ENCODE measurements at regions not wholly inside any gene's neighbourhood (a gene's known extent, or its start where the extent isn't known, plus 50 kb on each side); places are given as distances from the start of the nearest gene placed in this dataset.

GRCh38 chr9:78607853-78608252, 310.9 kb downstream of the PSAT1 start:
- POLR2A ChIA-PET (ENCODE audit: partially characterized antibody) = no interaction called here
- no peak overlapping the region for H2AFZ ChIP-seq (ENCODE audit: low read length)
- H3K9me3 ChIP-seq (ENCODE audit: insufficient read depth in 2 of 2, low read depth in 1 of 2, low read length in 1 of 2) = no peaks in the 10 kb centered on the region
- H4K91ac ChIP-seq (replicated peaks; ENCODE audit: insufficient read length, low read length) = no peak overlapping the region
- FAIRE-seq (no peak), DNase-seq (ENCODE audit: low read depth in 1 of 2, low spot score in 2 of 2) (no peak)
- no peaks in the 10 kb centered on the region for H3K27me3 ChIP-seq (replicated peaks in 1 of 4; ENCODE audit: control insufficient read depth in 3 of 4, extremely low read depth in 1 of 4, insufficient read depth in 3 of 4, low read length in 3 of 4)
- no peak overlapping the region for H3K4me3 ChIP-seq (ENCODE audit: extremely low read depth in 1 of 4, insufficient read depth in 2 of 4, low read depth in 3 of 4, low read length in 4 of 4)
- no peak overlapping the region for H2BK120ac ChIP-seq (replicated peaks; ENCODE audit: low read depth, low read length)
- H3K4me2 ChIP-seq (ENCODE audit: insufficient read depth in 1 of 2, low read depth in 2 of 2, low read length in 2 of 2) = no peak overlapping the region
- WGBS, 2 experiments (ENCODE audit: extremely low coverage in 1 of 2, insufficient coverage in 1 of 2, insufficient read length in 1 of 2, insufficient replicate concordance in 2 of 2, low coverage in 1 of 2, low lambda C conversion rate in 2 of 2, missing lambda C conversion rate in 1 of 2) = 88% methylated on average over 5 of the region's 5 CpGs; no CpG with 5 or more reads in 1 of the 2 experiments
- no peak overlapping the region for H4K5ac ChIP-seq (ENCODE audit: insufficient read length, low read depth, low read length)
- H3K14ac ChIP-seq (ENCODE audit: insufficient read length) = no peak overlapping the region
- TF ChIP-seq CBX5 (IDR thresholded peaks at IDR 0.05; ENCODE audit: low read depth, low read length) (no peak), HDAC6 (IDR thresholded peaks at IDR 0.05; ENCODE audit: low read depth, low read length) (no peak), TCF12 (IDR thresholded peaks at IDR 0.05; ENCODE audit: low read depth, low read length) (no peak), CBX8 (IDR thresholded peaks at IDR 0.05; ENCODE audit: borderline replicate concordance, low read depth, low read length) (no peak), ZNF274 (IDR thresholded peaks at IDR 0.05; ENCODE audit: borderline replicate concordance, extremely low read depth, low read length) (no peak)
- H3K4me1 ChIP-seq (replicated peaks in 1 of 4; ENCODE audit: control insufficient read depth in 3 of 4, insufficient read depth in 4 of 4, low read length in 3 of 4) = peaks cover 0 to 9% (median 5%) of the 10 kb centered on the region in 4 experiments; a peak in 4 of 7 replicates
- no peak overlapping the region for H2BK20ac ChIP-seq (ENCODE audit: low read length)
- no peak overlapping the region for H2BK5ac ChIP-seq (ENCODE audit: low read depth, low read length)
- no peak overlapping the region for H2BK12ac ChIP-seq (ENCODE audit: low read depth, low read length)
- H3K79me1 ChIP-seq (ENCODE audit: low read depth, low read length) = no peaks in the 10 kb centered on the region
- CTCF ChIA-PET (ENCODE audit: partially characterized antibody) = no interaction called here
- no peak overlapping the region for H2BK15ac ChIP-seq (ENCODE audit: low read length)
- H3K27ac ChIP-seq (ENCODE audit: low read depth, low read length) = no peak overlapping the region
- H2AK5ac ChIP-seq (ENCODE audit: low read depth, low read length) = no peak overlapping the region
- H3K36me3 ChIP-seq (ENCODE audit: control insufficient read depth in 2 of 4, insufficient read depth in 4 of 4, low read length in 3 of 4) = no peaks in the 10 kb centered on the region
- no peak overlapping the region for H3K18ac ChIP-seq (ENCODE audit: extremely low read depth, low read length)
- no peak overlapping the region for H3K9ac ChIP-seq (replicated peaks in 1 of 4; ENCODE audit: extremely low read depth in 1 of 4, low read depth in 3 of 4, low read length in 3 of 4)
- no peaks in the 10 kb centered on the region for H3K79me2 ChIP-seq (ENCODE audit: control insufficient read depth in 1 of 2, insufficient read depth in 2 of 2, low read length in 2 of 2)
- no peak overlapping the region for H3K4ac ChIP-seq (replicated peaks; ENCODE audit: insufficient read length, low read depth, low read length)
- H3K23me2 ChIP-seq (ENCODE audit: low read depth, low read length) = no peaks in the 10 kb centered on the region
- no peaks in the 10 kb centered on the region for H4K20me1 ChIP-seq (replicated peaks in 1 of 2; ENCODE audit: control insufficient read depth in 1 of 2, insufficient read depth in 2 of 2, low read length in 2 of 2)
- no peak overlapping the region for H3K23ac ChIP-seq (ENCODE audit: insufficient read length)
- H4K8ac ChIP-seq (ENCODE audit: extremely low read depth, insufficient read depth, low read length) = no peak overlapping the region
- H3K56ac ChIP-seq (replicated peaks; ENCODE audit: insufficient read length, low read depth, low read length) = no peak overlapping the region
